ENCODE measurements at regions not wholly inside any gene's neighbourhood (a gene's known extent, or its start where the extent isn't known, plus 50 kb on each side); places are given as distances from the start of the nearest gene placed in this dataset.

DNA sequence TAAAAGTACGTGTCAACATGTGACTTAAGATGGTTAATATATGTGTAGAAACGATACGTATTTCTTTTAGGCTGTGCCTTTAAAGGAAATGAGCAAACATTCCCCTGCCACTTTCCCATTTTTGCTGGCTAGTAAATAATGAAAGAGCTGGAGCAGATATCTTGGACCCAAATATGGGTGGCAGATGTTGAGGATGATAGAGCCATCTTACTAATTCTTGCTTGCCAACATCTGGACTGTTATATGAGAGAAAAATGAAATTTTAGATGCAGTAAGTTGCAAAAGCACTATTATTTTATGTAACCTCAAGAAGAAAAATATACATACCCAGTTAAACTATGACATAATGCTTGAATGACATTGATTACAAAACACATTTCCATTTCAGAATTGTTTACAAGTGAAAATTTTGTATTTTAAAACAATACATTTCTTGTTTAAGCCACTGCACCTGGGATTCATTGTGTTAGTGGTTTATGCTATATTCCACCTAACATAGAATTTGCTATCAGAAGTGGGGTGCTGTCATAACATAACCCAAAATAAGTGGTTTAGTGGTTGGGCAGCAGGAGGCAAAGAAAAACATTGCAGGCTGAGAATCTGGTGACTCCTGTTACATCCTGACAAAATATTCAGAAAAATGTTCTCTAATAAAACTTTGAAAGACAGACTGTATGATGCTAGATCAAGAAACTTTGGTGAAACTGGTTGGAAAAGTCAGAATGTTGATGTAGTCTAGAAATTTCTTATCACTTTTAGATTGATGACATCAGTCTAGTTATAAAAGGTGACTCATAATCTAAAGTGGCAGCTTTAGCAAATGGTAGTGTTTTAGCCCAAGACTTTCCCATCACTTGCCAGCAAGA is 305.0 kb downstream of the PTEN start:
- DNase-seq (ENCODE audit: low read depth), result peak; percentile 62

DNA sequence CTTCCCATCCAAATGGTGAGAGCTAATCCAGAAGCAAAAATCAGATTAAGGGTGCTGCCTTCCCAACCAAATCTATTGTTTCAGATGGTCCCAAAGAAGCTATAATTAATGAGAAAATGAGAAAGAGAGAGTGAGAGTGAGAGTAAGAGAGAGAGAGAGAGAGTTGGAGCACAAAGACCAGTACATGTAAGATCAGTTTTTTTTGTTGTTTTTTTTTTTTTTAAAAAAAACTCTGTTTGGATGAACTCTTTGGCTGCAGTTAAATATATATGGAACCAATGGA is 305.6 kb downstream of the PTEN start:
- no peak for DNase-seq (ENCODE audit: low read depth)

DNA sequence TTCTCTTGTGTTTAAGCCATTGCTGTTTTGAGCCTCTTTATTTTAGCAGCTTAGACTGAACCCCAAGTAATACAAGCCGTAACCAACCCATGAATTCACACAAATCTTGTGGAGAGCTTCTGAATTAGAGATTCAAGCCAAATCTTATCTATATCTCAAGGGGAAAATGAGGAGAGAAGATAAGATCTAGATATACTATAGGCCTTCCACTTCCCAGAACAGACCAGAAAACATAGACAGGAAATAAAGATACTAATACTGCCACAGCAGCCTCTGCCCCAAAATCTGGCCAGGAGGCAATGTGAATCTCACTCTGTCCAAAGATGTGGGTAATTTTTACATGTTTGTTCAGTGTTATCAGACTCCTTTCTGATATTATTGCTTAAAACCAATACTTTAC is 307.2 kb downstream of the PTEN start:
- no peak for DNase-seq (ENCODE audit: low read depth)

GRCh38 chr10:88172159-88172558 is 308.7 kb downstream of the PTEN start:
- DNase-seq (ENCODE audit: low read depth), result peak; percentile 55

GRCh38 chr10:88174391-88174790 is 311.0 kb downstream of the PTEN start:
- no peak for DNase-seq (ENCODE audit: low read depth)

DNA sequence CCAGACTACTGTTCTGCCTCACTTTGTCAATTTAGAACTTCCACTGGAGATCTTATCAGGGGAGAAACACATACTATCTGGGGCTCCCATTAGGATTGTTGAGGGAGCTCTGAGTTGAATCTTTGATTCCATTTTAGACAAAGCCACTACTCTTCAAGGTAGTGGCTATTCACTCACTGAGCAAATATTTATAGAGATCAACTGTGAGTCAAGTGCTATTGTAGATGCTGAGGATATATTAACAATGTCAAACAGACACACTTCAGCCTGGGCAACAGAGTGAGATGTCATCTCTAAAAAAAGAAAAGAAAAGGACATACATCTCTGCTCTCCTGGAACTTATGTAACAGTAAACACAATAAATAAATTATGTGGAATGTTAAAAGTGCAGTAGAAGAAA is 315.3 kb downstream of the PTEN start:
- no peak for DNase-seq (ENCODE audit: low read depth)

DNA sequence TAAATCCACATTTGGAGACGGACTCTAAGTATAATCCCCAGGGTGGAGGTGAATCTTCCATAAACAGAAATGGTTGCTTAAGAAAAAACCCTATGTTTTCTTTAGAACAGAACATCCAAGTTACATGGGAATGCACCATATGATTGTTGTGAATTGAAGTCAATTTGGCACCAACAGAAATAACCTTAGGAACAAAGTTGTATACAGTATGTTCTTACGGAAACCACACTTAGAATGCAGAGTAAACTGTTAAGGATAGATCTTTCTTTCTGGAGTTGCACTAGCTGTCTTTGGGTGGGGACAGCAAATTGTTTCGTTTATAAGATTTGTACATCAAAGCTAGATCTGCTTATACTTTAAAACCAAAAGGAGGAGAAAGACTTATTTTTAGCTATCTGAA is 316.4 kb downstream of the PTEN start:
- peak; percentile 16 for DNase-seq (ENCODE audit: low read depth)

- no peak for DNase-seq (ENCODE audit: low read depth)
These were observed 318.6 kb downstream of the PTEN start for GRCh38 chr10:88181902-88182600.

- no peak for DNase-seq (ENCODE audit: low read depth)
These were observed 319.1 kb downstream of the PTEN start for GRCh38 chr10:88182601-88182930.

- DNase-seq (ENCODE audit: low read depth), result no peak
These were observed 321.3 kb downstream of the PTEN start for GRCh38 chr10:88184543-88185297.

- DNase-seq (ENCODE audit: low read depth), result no peak
These were observed 322.4 kb downstream of the PTEN start for GRCh38 chr10:88185830-88186229.

DNA sequence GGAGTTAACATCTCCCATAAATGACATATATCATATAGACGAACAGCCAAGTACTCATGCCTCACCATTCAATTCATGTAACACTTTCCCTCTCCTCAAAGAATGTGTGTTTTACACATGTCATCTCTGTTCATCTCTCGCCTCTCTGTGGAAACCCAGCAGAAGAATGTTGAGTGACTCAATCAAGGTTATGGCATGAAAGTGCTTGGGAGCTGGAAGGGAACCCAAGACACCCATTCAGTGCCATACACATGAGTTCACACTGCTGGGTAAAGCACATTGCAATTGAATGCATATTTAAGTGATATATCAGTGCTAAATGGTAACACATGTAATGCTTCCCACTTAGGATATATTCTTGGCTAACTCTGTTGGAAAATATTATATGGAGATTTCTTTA is 322.9 kb downstream of the PTEN start:
- peak; percentile 89 for DNase-seq (ENCODE audit: low read depth)

GRCh38 chr10:88187472-88187871 is 324.0 kb downstream of the PTEN start:
- no peak for DNase-seq (ENCODE audit: low read depth)

DNA sequence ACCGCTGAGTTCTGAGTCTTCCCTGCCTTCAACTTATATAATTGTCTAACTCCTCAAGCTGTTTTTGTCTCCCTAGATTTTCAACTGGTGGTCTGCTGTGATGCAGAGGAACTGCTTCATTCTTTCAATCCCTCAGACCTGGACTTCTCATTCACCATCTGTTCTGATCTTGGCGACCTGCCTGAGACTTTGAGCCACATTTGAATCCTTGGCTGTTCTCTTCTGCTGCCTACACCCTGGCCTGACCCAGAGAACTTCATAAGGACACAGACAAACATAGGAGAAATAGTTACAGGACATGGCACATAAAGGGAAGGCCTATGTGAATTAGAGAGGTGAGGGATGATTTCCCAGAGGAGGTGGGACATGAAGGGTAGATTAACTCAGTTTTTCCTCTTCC is 326.7 kb downstream of the PTEN start:
- DNase-seq (ENCODE audit: low read depth), result no peak

- DNase-seq (ENCODE audit: low read depth), result no peak
These were observed 327.3 kb downstream of the PTEN start for GRCh38 chr10:88190540-88191235.

DNA sequence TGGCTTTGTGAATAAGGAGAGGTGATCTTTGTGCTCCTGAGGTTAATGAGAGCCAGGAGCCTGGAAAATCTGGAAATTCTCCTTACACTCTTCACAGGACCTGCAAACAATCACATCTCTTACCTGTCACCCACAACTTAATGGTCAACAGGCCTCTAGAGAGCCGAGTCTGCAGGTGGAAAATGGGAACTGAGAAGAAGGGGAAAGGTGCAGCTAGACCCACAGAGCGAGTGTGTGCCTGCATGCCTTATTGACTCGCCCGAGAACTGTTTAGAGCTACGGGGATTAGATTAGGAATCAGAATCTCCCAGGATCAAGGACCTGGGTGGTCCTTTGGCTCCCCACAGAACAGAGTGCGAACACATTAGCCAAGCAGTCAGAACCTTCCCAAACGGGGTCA is 329.6 kb downstream of the PTEN start:
- DNase-seq (ENCODE audit: low read depth), result no peak

GRCh38 chr10:88194041-88194887 is 330.8 kb downstream of the PTEN start:
- peak; percentile 39 for DNase-seq (ENCODE audit: low read depth)

GRCh38 chr10:88194961-88195367 is 331.5 kb downstream of the PTEN start:
- DNase-seq (ENCODE audit: low read depth), result no peak

GRCh38 chr10:88195841-88196240 is 332.4 kb downstream of the PTEN start:
- DNase-seq (ENCODE audit: low read depth), result no peak

DNA sequence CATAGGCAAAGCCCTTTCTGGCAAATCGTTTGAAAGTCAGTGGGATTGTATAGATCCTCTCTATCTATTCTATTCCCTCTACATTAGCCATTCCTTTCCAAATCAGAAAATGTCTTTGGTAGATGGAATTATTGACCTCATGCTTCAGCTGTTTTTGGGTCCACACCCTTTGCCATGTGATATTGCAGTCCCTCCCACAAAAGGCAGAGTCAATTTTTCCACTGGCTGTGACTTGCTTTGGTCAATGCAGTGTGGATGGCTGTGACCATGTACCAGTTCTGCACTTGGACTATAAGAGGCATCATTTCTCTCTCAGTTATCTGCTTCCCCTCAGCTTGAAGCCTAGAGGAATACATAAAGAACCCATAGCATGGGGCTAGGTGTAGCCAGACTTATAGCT is 332.9 kb downstream of the PTEN start:
- DNase-seq (ENCODE audit: low read depth), result peak; percentile 8

DNA sequence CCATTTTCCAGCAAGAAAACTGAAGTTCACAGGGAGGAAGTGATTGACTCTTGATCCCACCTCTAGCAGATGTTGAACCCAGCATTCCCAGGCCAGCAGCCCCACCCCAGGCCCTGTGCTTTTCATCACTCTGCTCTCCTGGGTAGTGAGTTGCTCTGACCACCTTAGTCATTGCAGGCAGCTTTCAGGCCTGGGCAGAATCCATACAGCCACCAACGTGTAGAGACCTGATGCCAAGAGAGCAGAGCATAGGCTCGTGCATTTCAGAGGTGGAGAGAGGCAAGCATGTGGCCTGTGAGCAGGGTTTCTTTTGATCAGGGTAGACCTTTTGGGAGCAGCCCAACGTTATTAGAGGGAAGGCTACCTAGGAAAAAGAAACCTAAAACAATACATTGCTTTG is 334.6 kb downstream of the PTEN start:
- no peak for DNase-seq (ENCODE audit: low read depth)
